AG10803 (cell line): ENCODE measurements at regions not wholly inside any gene's neighbourhood (a gene's known extent, or its start where the extent isn't known, plus 50 kb on each side); places are given as distances from the start of the nearest gene placed in this dataset.

Experiments used
- DNase-seq: peaks from one replicate; pipeline ENCODE4 v3.0.0; 2010; ENCODE audit warnings: low read depth
- H3K4me3 ChIP-seq: 2 replicates; pipeline ENCODE4 v1.5.1; 2011; ENCODE audit warnings: mild to moderate bottlenecking, low read length, control low read depth
- CTCF ChIP-seq: conservative IDR thresholded peaks from 2 replicates; pipeline ENCODE4 v1.5.1; 2011; ENCODE audit warnings: mild to moderate bottlenecking, low read length, control low read depth, inconsistent platforms

GRCh38 chr22:46036558-46037408 is 59.8 kb upstream of the WNT7B start:
- TF ChIP-seq CTCF = peak; percentile 17; the same call in 1 of the 2 replicates
- no peak for DNase-seq
- H3K4me3 ChIP-seq = peak overlapping the region; percentile 90

GRCh38 chr22:46038174-46038487 is 61.2 kb upstream of the WNT7B start:
- no peak overlapping the region for H3K4me3 ChIP-seq
- DNase-seq = no peak
- TF ChIP-seq CTCF = no peak

- no peak overlapping the region for H3K4me3 ChIP-seq
- no peak for TF ChIP-seq CTCF
- DNase-seq = no peak
Measured at GRCh38 chr22:46038516-46039430, 61.8 kb upstream of the WNT7B start.

GRCh38 chr22:46039535-46039934 is 62.6 kb upstream of the WNT7B start:
- H3K4me3 ChIP-seq = no peak overlapping the region
- TF ChIP-seq CTCF = no peak
- DNase-seq = no peak

DNA sequence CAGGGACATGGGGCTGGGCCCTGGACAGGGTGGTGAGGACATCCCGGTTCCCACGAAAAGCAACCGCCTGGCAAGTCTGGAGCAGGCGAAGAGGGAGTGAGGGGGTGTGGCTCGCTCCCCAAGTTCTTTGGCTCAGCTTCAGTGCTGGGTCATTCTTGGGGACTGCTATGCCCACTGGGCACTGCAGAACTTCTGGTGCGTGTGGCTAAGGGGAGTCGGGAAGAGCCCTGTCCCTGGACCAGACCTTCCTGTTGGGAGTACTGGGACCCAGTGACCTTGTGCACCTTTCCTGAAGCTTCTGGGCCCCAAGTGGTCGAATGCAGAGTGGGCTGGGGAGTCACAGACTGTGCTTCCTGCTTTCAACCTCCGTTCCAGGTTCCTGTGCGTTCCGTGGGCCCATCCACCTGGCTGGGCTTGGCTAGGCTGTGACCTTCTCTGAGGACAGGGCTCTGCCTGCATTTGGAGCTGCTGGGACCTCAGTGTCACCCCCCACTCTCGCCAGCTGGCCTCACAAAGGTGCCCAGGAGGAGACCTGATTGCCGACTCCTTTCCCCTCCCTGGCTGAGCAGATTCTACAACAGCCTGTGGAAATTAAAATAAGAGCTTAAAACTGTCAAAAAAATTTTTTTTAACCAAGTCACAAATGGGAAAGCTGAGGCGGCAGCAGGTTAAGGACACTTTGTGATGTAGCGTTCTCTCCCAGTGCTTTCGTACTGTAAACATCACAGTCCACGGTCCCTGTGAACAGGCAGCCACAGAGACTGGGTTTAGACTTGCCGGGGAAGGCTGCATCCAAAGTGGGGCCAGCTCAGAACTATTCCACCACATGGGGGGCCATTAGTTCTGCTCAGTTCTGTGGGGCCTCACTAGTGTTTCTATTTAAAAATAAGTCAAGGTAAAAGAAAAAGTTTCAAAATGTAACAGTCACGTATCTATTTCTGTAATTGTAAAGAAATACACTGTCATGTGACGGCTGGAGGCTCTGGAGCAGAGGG is 63.8 kb upstream of the WNT7B start:
- no peak for TF ChIP-seq CTCF
- no peak overlapping the region for H3K4me3 ChIP-seq
- DNase-seq = no peak

GRCh38 chr22:46041642-46042041 is 64.7 kb upstream of the WNT7B start:
- no peak for DNase-seq
- no peak for TF ChIP-seq CTCF
- H3K4me3 ChIP-seq = no peak overlapping the region
